ENCODE measurements at regions not wholly inside any gene's neighbourhood (a gene's known extent, or its start where the extent isn't known, plus 50 kb on each side); places are given as distances from the start of the nearest gene placed in this dataset.

- DNase-seq (no peak), FAIRE-seq (no peak)
- Histone ChIP-seq H3K4me1 (ENCODE audit: control insufficient read depth in 3 of 3, insufficient read depth in 2 of 3, low read depth in 1 of 3, low read length in 2 of 3) (no peaks in the 10 kb centered on the region), H3K36me3 (ENCODE audit: control insufficient read depth in 3 of 3, insufficient read depth in 2 of 3, low read depth in 1 of 3, low read length in 3 of 3) (no peaks in the 10 kb centered on the region), H3K9me3 (ENCODE audit: control insufficient read depth in 2 of 2, insufficient read depth in 1 of 2, low read depth in 1 of 2, low read length in 1 of 2) (no peaks in the 10 kb centered on the region), H3K27me3 (ENCODE audit: control insufficient read depth in 3 of 3, insufficient read depth in 3 of 3, low read length in 3 of 3) (no peaks in the 10 kb centered on the region), H3K27ac (ENCODE audit: low read depth in 1 of 3, low read length in 2 of 3) (no peak overlapping the region), H3K4me3 (ENCODE audit: low read depth in 1 of 3, low read length in 3 of 3) (no peak overlapping the region)
- WGBS, 3 donors, result 75 to 83% (median 80%) methylated on average over 10 of the region's 10 CpGs
Measured at GRCh38 chr2:10236571-10237391, 65.9 kb upstream of the HPCAL1 start.

- H3K36me3 ChIP-seq (ENCODE audit: control insufficient read depth in 3 of 3, insufficient read depth in 2 of 3, low read depth in 1 of 3, low read length in 3 of 3), result no peaks in the 10 kb centered on the region
- H3K9me3 ChIP-seq (ENCODE audit: control insufficient read depth in 2 of 2, insufficient read depth in 1 of 2, low read depth in 1 of 2, low read length in 1 of 2), result no peaks in the 10 kb centered on the region
- no peaks in the 10 kb centered on the region for H3K27me3 ChIP-seq (ENCODE audit: control insufficient read depth in 3 of 3, insufficient read depth in 3 of 3, low read length in 3 of 3)
- H3K27ac ChIP-seq (ENCODE audit: low read depth in 1 of 3, low read length in 2 of 3), result no peak overlapping the region
- WGBS, 3 donors, result 80 to 89% (median 85%) methylated on average over 27 to 28 of the region's 28 CpGs
- H3K4me1 ChIP-seq (ENCODE audit: control insufficient read depth in 3 of 3, insufficient read depth in 2 of 3, low read depth in 1 of 3, low read length in 2 of 3), result no peaks in the 10 kb centered on the region
- no peak overlapping the region for H3K4me3 ChIP-seq (ENCODE audit: low read depth in 1 of 3, low read length in 3 of 3)
- no peak for FAIRE-seq
- no peak for DNase-seq
Measured at GRCh38 chr2:10237392-10238321, 65.0 kb upstream of the HPCAL1 start.

- DNase-seq (no peak), FAIRE-seq (no peak)
- no peaks in the 10 kb centered on the region for H3K27me3 ChIP-seq (ENCODE audit: control insufficient read depth in 3 of 3, insufficient read depth in 3 of 3, low read length in 3 of 3)
- no peak overlapping the region for H3K27ac ChIP-seq (ENCODE audit: low read depth in 1 of 3, low read length in 2 of 3)
- no peak overlapping the region for H3K4me3 ChIP-seq (ENCODE audit: low read depth in 1 of 3, low read length in 3 of 3)
- H3K36me3 ChIP-seq (ENCODE audit: control insufficient read depth in 3 of 3, insufficient read depth in 2 of 3, low read depth in 1 of 3, low read length in 3 of 3), result no peaks in the 10 kb centered on the region
- no peaks in the 10 kb centered on the region for H3K9me3 ChIP-seq (ENCODE audit: control insufficient read depth in 2 of 2, insufficient read depth in 1 of 2, low read depth in 1 of 2, low read length in 1 of 2)
- H3K4me1 ChIP-seq (ENCODE audit: control insufficient read depth in 3 of 3, insufficient read depth in 2 of 3, low read depth in 1 of 3, low read length in 2 of 3), result no peaks in the 10 kb centered on the region
- WGBS, 3 donors, result 91 to 95% (median 93%) methylated on average over 7 of the region's 7 CpGs
Measured at GRCh38 chr2:10238396-10238795, 64.3 kb upstream of the HPCAL1 start.

- no peak for DNase-seq
- H3K9me3 ChIP-seq (ENCODE audit: control insufficient read depth in 2 of 2, insufficient read depth in 1 of 2, low read depth in 1 of 2, low read length in 1 of 2), result no peaks in the 10 kb centered on the region
- 86 to 91% (median 89%) methylated on average over 13 of the region's 13 CpGs for WGBS, 3 donors
Measured at GRCh38 chr2:10238991-10239485, 63.7 kb upstream of the HPCAL1 start.

GRCh38 chr2:10239561-10239967 is 63.1 kb upstream of the HPCAL1 start:
- no peaks in the 10 kb centered on the region for H3K4me1 ChIP-seq (ENCODE audit: control insufficient read depth in 3 of 3, insufficient read depth in 2 of 3, low read depth in 1 of 3, low read length in 2 of 3)
- no peak for FAIRE-seq
- no peaks in the 10 kb centered on the region for H3K9me3 ChIP-seq (ENCODE audit: control insufficient read depth in 2 of 2, insufficient read depth in 1 of 2, low read depth in 1 of 2, low read length in 1 of 2)
- no peaks in the 10 kb centered on the region for H3K27me3 ChIP-seq (ENCODE audit: control insufficient read depth in 3 of 3, insufficient read depth in 3 of 3, low read length in 3 of 3)
- DNase-seq, result no peak
- no peak overlapping the region for H3K4me3 ChIP-seq (ENCODE audit: low read depth in 1 of 3, low read length in 3 of 3)
- 84 to 94% (median 88%) methylated on average over 14 of the region's 14 CpGs for WGBS, 3 donors
- no peaks in the 10 kb centered on the region for H3K36me3 ChIP-seq (ENCODE audit: control insufficient read depth in 3 of 3, insufficient read depth in 2 of 3, low read depth in 1 of 3, low read length in 3 of 3)
- no peak overlapping the region for H3K27ac ChIP-seq (ENCODE audit: low read depth in 1 of 3, low read length in 2 of 3)

More at GRCh38 chr2:10238991-10239485, 63.7 kb upstream of the HPCAL1 start:
- Histone ChIP-seq H3K27ac (ENCODE audit: low read depth in 1 of 3, low read length in 2 of 3) (no peak overlapping the region), H3K36me3 (ENCODE audit: control insufficient read depth in 3 of 3, insufficient read depth in 2 of 3, low read depth in 1 of 3, low read length in 3 of 3) (no peaks in the 10 kb centered on the region), H3K4me3 (ENCODE audit: low read depth in 1 of 3, low read length in 3 of 3) (no peak overlapping the region), H3K27me3 (ENCODE audit: control insufficient read depth in 3 of 3, insufficient read depth in 3 of 3, low read length in 3 of 3) (no peaks in the 10 kb centered on the region), H3K4me1 (ENCODE audit: control insufficient read depth in 3 of 3, insufficient read depth in 2 of 3, low read depth in 1 of 3, low read length in 2 of 3) (no peaks in the 10 kb centered on the region)
- no peak for FAIRE-seq

- no peaks in the 10 kb centered on the region for H3K4me1 ChIP-seq (ENCODE audit: control insufficient read depth in 3 of 3, insufficient read depth in 2 of 3, low read depth in 1 of 3, low read length in 2 of 3)
- no peak overlapping the region for H3K4me3 ChIP-seq (ENCODE audit: low read depth in 1 of 3, low read length in 3 of 3)
- no peak overlapping the region for H3K27ac ChIP-seq (ENCODE audit: low read depth in 1 of 3, low read length in 2 of 3)
- FAIRE-seq (no peak), DNase-seq (no peak)
- H3K36me3 ChIP-seq (ENCODE audit: control insufficient read depth in 3 of 3, insufficient read depth in 2 of 3, low read depth in 1 of 3, low read length in 3 of 3), result no peaks in the 10 kb centered on the region
- no peaks in the 10 kb centered on the region for H3K27me3 ChIP-seq (ENCODE audit: control insufficient read depth in 3 of 3, insufficient read depth in 3 of 3, low read length in 3 of 3)
- 88 to 94% (median 93%) methylated on average over 18 of the region's 18 CpGs for WGBS, 3 donors
- H3K9me3 ChIP-seq (ENCODE audit: control insufficient read depth in 2 of 2, insufficient read depth in 1 of 2, low read depth in 1 of 2, low read length in 1 of 2), result no peaks in the 10 kb centered on the region
Measured at GRCh38 chr2:10240161-10240681, 62.5 kb upstream of the HPCAL1 start.

- Histone ChIP-seq H3K9me3 (ENCODE audit: control insufficient read depth in 2 of 2, insufficient read depth in 1 of 2, low read depth in 1 of 2, low read length in 1 of 2) (no peaks in the 10 kb centered on the region), H3K27me3 (ENCODE audit: control insufficient read depth in 3 of 3, insufficient read depth in 3 of 3, low read length in 3 of 3) (no peaks in the 10 kb centered on the region), H3K27ac (ENCODE audit: low read depth in 1 of 3, low read length in 2 of 3) (no peak overlapping the region), H3K36me3 (ENCODE audit: control insufficient read depth in 3 of 3, insufficient read depth in 2 of 3, low read depth in 1 of 3, low read length in 3 of 3) (no peaks in the 10 kb centered on the region), H3K4me3 (ENCODE audit: low read depth in 1 of 3, low read length in 3 of 3) (no peak overlapping the region), H3K4me1 (ENCODE audit: control insufficient read depth in 3 of 3, insufficient read depth in 2 of 3, low read depth in 1 of 3, low read length in 2 of 3) (no peaks in the 10 kb centered on the region)
- 86 to 91% (median 90%) methylated on average over 20 to 21 of the region's 21 CpGs for WGBS, 3 donors
- DNase-seq (no peak), FAIRE-seq (no peak)
Measured at GRCh38 chr2:10240911-10241610, 61.6 kb upstream of the HPCAL1 start.
